ENCODE measurements at regions not wholly inside any gene's neighbourhood (a gene's known extent, or its start where the extent isn't known, plus 50 kb on each side); places are given as distances from the start of the nearest gene placed in this dataset.

DNA sequence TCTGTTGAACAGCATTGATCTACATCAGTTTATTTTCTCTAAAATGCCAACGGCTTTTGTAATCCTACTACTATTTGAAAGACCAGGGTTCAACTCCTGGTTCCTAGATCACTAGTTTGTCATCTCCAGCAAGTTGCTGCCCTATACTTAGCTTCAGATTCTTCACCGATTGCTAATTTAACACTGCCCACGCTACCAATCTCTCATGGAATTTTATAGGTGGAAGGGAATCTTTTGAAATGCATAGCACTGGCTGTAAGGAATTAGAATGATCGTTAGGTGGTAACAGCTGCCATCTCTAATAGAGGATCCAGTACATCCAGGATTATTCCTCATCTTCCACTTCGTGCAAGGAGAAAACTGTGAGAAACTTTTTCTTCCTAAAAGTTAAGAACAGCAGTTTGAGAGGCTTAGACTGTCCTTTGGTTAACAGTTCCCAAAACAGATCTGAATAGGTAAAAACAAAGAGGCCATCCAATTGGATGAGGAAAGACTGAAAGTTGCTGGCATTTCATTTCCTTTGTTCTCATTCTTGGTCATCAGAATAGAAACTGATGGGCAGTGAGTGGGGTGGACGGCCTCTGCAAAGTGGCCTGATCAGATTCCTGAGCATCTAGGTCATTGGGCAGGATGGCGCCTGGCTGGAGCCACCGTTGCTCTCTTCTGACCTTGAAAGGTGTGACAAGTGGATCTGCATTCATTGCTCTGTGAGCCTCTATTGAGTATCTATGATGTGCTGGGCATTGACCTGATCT lies 236.3 kb upstream of the SORL1-AS1 start:
- no peak for DNase-seq (ENCODE audit: low spot score)

DNA sequence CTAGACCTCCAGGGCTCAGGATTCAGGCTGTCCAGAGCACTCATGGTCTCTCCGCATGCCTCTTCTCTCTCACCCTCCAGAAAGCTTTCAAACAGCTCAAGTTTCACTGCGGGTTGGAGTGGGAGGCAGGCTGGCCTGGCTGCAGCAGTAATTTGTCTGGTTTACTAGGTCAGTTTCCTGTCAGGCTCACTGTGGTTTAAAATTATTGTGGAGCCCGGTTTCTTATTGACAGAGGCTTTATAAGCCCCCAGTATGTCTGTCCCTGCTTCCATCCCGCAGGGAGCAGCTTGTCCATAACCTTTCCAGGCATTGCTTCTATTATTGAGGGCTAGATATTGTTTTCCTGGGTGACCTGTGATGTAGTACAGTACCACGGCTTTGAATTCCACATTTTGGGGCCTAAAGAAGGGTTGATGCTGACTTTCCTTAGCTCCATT lies 235.3 kb upstream of the SORL1-AS1 start:
- no peak for DNase-seq (ENCODE audit: low spot score)

DNA sequence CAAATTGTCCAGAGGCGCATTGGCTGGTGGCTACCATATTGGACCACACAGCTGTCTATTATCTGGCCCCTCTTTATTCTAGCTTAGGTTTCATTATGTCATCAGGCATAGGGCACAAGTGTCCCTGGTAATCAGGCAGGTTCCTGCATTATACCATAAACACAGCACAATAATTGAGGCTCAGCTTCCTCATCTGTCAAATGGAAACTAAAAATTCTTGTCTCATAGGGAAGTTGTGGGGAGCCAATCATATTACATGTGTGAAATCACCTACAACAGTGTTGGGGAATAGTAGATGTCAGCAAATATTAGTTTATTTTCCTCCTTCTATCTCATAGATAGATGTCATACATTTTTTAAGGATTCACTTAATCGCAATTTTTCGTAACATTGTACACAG lies 231.0 kb upstream of the SORL1-AS1 start:
- no peak for DNase-seq (ENCODE audit: low spot score)

All from germinal center (tissue), 1 donor.